A549 (cell line): ENCODE measurements at regions not wholly inside any gene's neighbourhood (a gene's known extent, or its start where the extent isn't known, plus 50 kb on each side); places are given as distances from the start of the nearest gene placed in this dataset.

Experiments
- BHLHE40 ChIP-seq: IDR thresholded peaks from 2 replicates; pipeline ENCODE4 v1.6.1; 2012; ENCODE audit warnings: low read depth, low read length, inconsistent platforms
- EP300 ChIP-seq, 2 experiments: fragments of >200 bp; sonication (Bioruptor Twin); formaldehyde crosslinking; IDR thresholded peaks; 2 replicates in 1 of 2; 3 replicates in 1 of 2; pipeline ENCODE4 v1.6.1; 2016 to 2017
- HOXA7 ChIP-seq: fragments of 250-450 bp; sonication (Bioruptor Pico); IDR thresholded peaks from 2 replicates; pipeline ENCODE4 v1.5.0; 2020; ENCODE audit warnings: mild to moderate bottlenecking, moderate library complexity
- PBX3 ChIP-seq: IDR thresholded peaks from 2 replicates; pipeline ENCODE4 v1.6.1; 2012
- POLR2A ChIP-seq: IDR thresholded peaks from 2 replicates; pipeline ENCODE4 v1.6.1; 2012; ENCODE audit warnings: mild to moderate bottlenecking, low read length
- RCOR1 ChIP-seq: fragments of 150-350 bp; IDR thresholded peaks from 2 replicates; pipeline ENCODE4 v1.6.1; 2014; ENCODE audit warnings: antibody characterized with exemption, low read length, low read depth
- SMC3 ChIP-seq: fragments of >200 bp; sonication (Bioruptor Twin); formaldehyde crosslinking; IDR thresholded peaks from 3 replicates; pipeline ENCODE4 v1.6.1; 2018; ENCODE audit warnings: inconsistent platforms
- SREBF2 ChIP-seq: fragments of 450-650 bp; IDR thresholded peaks from 2 replicates; pipeline ENCODE4 v1.6.1; 2014; ENCODE audit warnings: mild to moderate bottlenecking, moderate library complexity
- TF ChIP-seq, protein P1 (sequence below): fragments of >200 bp; sonication (Bioruptor Twin); formaldehyde crosslinking; IDR thresholded peaks from 3 replicates; pipeline ENCODE4 v1.5.1; 2016
- TF ChIP-seq, protein P2 (sequence below): IDR thresholded peaks from 2 replicates; pipeline ENCODE4 v1.6.1; 2012
- TF ChIP-seq, protein P3 (sequence below): fragments of 200-600 bp; sonication (generic); IDR thresholded peaks from 2 replicates; pipeline ENCODE4 v1.6.1; 2016; ENCODE audit warnings: antibody characterized with exemption, mild to moderate bottlenecking, moderate library complexity

DNA sequence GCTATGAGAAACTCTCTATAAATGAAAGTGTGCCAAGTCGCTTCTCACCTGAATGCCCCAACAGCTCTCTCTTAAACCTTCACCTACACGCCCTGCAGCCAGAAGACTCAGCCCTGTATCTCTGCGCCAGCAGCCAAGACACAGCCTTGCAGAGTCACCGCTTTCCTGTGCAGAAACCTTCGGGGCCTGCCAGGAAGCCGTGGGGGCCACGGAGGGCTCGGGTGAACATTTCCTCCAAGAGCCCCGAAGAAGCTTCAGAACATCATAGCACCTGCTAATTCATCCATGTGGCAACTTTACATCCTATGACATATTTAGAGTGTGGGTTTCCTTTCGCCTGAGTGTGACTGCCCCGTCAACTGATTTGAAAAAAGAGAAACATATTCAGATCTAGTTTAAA lies 55.7 kb upstream of the PRSS58 start:
- TF ChIP-seq, protein P1, sequence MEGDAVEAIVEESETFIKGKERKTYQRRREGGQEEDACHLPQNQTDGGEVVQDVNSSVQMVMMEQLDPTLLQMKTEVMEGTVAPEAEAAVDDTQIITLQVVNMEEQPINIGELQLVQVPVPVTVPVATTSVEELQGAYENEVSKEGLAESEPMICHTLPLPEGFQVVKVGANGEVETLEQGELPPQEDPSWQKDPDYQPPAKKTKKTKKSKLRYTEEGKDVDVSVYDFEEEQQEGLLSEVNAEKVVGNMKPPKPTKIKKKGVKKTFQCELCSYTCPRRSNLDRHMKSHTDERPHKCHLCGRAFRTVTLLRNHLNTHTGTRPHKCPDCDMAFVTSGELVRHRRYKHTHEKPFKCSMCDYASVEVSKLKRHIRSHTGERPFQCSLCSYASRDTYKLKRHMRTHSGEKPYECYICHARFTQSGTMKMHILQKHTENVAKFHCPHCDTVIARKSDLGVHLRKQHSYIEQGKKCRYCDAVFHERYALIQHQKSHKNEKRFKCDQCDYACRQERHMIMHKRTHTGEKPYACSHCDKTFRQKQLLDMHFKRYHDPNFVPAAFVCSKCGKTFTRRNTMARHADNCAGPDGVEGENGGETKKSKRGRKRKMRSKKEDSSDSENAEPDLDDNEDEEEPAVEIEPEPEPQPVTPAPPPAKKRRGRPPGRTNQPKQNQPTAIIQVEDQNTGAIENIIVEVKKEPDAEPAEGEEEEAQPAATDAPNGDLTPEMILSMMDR: no peak
- no peak for TF ChIP-seq SMC3
- no peak for TF ChIP-seq POLR2A
- no peak for TF ChIP-seq RCOR1
- TF ChIP-seq, protein P2, sequence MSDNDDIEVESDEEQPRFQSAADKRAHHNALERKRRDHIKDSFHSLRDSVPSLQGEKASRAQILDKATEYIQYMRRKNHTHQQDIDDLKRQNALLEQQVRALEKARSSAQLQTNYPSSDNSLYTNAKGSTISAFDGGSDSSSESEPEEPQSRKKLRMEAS: no peak
- TF ChIP-seq EP300 (IDR thresholded peaks at IDR 0.05): no peak
- no peak for TF ChIP-seq PBX3
- TF ChIP-seq, protein P3, sequence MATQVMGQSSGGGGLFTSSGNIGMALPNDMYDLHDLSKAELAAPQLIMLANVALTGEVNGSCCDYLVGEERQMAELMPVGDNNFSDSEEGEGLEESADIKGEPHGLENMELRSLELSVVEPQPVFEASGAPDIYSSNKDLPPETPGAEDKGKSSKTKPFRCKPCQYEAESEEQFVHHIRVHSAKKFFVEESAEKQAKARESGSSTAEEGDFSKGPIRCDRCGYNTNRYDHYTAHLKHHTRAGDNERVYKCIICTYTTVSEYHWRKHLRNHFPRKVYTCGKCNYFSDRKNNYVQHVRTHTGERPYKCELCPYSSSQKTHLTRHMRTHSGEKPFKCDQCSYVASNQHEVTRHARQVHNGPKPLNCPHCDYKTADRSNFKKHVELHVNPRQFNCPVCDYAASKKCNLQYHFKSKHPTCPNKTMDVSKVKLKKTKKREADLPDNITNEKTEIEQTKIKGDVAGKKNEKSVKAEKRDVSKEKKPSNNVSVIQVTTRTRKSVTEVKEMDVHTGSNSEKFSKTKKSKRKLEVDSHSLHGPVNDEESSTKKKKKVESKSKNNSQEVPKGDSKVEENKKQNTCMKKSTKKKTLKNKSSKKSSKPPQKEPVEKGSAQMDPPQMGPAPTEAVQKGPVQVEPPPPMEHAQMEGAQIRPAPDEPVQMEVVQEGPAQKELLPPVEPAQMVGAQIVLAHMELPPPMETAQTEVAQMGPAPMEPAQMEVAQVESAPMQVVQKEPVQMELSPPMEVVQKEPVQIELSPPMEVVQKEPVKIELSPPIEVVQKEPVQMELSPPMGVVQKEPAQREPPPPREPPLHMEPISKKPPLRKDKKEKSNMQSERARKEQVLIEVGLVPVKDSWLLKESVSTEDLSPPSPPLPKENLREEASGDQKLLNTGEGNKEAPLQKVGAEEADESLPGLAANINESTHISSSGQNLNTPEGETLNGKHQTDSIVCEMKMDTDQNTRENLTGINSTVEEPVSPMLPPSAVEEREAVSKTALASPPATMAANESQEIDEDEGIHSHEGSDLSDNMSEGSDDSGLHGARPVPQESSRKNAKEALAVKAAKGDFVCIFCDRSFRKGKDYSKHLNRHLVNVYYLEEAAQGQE: no peak
- TF ChIP-seq BHLHE40: no peak
- TF ChIP-seq SREBF2: no peak
- no peak for TF ChIP-seq HOXA7
